Ovary (tissue), 3 donors: ENCODE measurements at regions not wholly inside any gene's neighbourhood (a gene's known extent, or its start where the extent isn't known, plus 50 kb on each side); places are given as distances from the start of the nearest gene placed in this dataset.

Experiments used
- CTCF ChIP-seq, 3 donors: fragments of 450-650 bp in 2 of 3; fragments of 200-600 bp in 1 of 3; IDR thresholded peaks; one replicate each; pipeline versions ENCODE4 v1.5.1 to v1.8.0; 2016 to 2022; ENCODE audit warnings: antibody characterized with exemption in 3 of 3, mild to moderate bottlenecking in 1 of 3
- POLR2A ChIP-seq: fragments of 450-650 bp; IDR thresholded peaks from one replicate; pipeline ENCODE4 v1.6.1; 2017; ENCODE audit warnings: antibody characterized with exemption, mild to moderate bottlenecking, moderate library complexity
- donor health status: DM: no; HTN: no; CAD: no.

GRCh38 chr2:239595726-239596125 is 194.9 kb upstream of the HDAC4 start:
- no peak for TF ChIP-seq CTCF (IDR thresholded peaks at IDR 0.05)
- TF ChIP-seq POLR2A, result no peak
